GM10248 (cell line): ENCODE measurements at regions not wholly inside any gene's neighbourhood (a gene's known extent, or its start where the extent isn't known, plus 50 kb on each side); places are given as distances from the start of the nearest gene placed in this dataset.

Experiments used
- CTCF ChIA-PET: fragments of 300-600 bp; sonication (Branson Sonifier 250); formaldehyde crosslinking; extraction: SDS; loops from one replicate; lab custom pipeline; 2021; ENCODE audit warnings: antibody characterized with exemption; lab: Yijun Ruan, JAX
- POLR2A ChIA-PET: fragments of 350-650 bp; sonication (Branson Sonifier 250); formaldehyde crosslinking; extraction: SDS; loops from one replicate; lab custom pipeline; 2020; ENCODE audit warnings: antibody characterized with exemption; lab: Yijun Ruan, JAX
- DNase-seq: peaks from one replicate; pipeline ENCODE4 v3.0.0; 2012; ENCODE audit errors: extremely low spot score
- TF ChIP-seq, protein P1 (sequence below): IDR thresholded peaks from 2 replicates; pipeline ENCODE4 v1.5.1; 2012; ENCODE audit warnings: mild to moderate bottlenecking, low read depth; ENCODE audit errors: extremely low read depth, missing control alignments, control extremely low read depth

DNA sequence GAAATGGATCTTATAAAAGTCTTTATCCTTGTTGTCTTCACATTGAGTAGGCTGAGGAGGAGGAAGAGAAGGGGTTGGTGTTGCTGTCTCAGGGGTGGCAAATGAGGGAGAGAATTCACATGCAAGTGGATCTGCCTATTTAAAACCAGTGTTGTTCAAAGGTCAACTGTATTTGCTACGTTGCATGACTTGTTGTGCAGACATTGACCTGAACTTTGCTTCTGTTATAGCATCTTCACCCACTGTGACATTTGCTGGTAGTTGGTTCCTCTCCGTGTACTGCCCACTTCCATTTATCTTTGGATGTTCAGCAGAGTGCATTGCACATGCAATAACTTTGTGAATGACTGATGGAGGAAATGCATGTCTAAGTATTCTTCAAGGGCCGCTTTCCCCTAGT lies 228.6 kb upstream of the DPP10 start:
- DNase-seq, result no peak
- ChIA-PET POLR2A (no interaction called here), CTCF (no interaction called here)
- TF ChIP-seq, protein P1, sequence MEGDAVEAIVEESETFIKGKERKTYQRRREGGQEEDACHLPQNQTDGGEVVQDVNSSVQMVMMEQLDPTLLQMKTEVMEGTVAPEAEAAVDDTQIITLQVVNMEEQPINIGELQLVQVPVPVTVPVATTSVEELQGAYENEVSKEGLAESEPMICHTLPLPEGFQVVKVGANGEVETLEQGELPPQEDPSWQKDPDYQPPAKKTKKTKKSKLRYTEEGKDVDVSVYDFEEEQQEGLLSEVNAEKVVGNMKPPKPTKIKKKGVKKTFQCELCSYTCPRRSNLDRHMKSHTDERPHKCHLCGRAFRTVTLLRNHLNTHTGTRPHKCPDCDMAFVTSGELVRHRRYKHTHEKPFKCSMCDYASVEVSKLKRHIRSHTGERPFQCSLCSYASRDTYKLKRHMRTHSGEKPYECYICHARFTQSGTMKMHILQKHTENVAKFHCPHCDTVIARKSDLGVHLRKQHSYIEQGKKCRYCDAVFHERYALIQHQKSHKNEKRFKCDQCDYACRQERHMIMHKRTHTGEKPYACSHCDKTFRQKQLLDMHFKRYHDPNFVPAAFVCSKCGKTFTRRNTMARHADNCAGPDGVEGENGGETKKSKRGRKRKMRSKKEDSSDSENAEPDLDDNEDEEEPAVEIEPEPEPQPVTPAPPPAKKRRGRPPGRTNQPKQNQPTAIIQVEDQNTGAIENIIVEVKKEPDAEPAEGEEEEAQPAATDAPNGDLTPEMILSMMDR, result no peak

DNA sequence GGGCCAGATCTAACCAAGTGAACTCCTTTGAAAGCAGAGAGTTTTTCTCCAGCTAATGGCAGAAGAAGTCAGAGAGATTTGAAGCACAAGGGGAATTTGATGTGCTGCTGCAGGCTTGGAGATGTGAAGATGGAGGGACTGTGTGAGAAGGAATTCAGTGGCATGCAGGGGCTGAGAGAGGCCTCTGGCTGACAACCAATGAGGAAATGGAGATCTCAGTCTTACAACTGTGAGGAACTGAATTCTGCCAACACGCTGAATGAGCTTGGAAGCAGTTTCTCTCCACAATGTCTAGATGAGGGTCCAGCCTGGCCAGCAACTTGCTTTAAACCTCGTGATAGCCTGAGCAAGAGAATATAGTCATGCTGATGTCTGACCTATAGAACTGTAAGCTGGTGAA lies 224.1 kb upstream of the DPP10 start:
- CTCF ChIA-PET, result interaction anchor here (1.4 kb wide), 1 partner anchor 9 kb away, joined by 4 read pairs; no protein-coding TSS in a partner anchor
- POLR2A ChIA-PET, result no interaction called here
- DNase-seq, result no peak
- TF ChIP-seq, protein P1, result no peak

DNA sequence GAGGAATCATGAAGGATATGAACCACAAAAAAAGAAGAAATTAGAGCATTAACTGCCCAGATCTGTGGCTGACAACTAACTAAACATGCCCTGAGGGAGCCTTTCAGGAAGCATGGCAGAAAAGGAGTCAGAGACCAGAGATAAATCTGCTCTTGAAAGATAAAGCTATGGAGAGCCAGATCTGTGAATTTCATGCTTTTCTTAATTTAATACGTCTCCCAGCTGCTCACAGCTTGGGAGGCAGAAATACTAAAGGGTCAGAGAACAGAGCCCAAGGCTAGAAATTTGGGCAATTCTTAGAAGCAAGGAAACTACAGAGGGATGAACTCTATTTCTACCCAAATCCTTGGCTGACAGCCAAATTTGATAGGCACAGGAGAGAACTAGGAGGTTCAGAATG lies 223.0 kb upstream of the DPP10 start:
- TF ChIP-seq, protein P1, result no peak
- ChIA-PET POLR2A (no interaction called here), CTCF (interaction anchor here (1.0 to 1.4 kb wide), 2 partner anchors 8 to 18 kb away, joined by 3 to 4 read pairs; no protein-coding TSS in a partner anchor)
- DNase-seq, result no peak

DNA sequence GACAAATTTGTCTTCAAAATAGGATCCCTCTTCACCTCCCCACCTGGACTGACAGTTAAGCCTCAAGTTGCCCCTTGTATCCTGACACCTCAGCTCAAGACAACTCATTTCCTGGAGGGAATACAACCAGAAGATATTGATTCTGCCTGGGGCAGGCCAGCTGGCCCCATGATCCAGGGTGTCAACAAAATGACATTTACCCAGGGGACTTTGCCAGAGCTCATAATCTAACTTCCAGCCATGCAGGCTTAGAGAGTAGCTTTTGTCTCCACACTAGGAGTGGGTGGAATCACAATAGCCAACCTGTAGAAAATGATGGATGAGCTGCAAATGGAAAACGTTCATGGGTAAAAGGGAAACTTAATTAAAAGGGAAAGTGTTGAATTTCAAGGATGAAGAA lies 220.1 kb upstream of the DPP10 start:
- DNase-seq, result no peak
- TF ChIP-seq, protein P1, result no peak
- ChIA-PET POLR2A (no interaction called here), CTCF (interaction anchor here (1.1 to 1.3 kb wide), 2 partner anchors 12 to 14 kb away, joined by 3 read pairs; no protein-coding TSS in a partner anchor)

DNA sequence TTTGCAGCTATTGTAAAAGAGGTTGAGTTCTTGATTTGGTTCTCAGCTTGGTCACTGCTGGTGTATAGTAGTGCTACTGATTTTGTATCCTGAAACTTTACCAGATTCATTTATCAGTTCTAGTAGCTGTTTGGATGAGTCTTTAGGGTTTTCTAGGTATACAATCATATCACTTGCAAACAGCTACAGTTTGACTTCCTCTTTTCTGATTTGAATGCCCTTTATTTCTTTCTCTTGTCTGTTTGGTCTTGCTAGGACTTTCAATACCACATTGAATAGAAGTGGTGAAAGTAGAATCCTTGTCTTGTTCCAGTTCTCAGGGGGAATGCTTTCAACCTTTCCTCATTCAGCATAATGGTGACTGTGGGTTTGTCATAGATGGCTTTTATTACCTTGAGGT lies 210.5 kb upstream of the DPP10 start:
- TF ChIP-seq, protein P1, result no peak
- DNase-seq, result no peak
- CTCF ChIA-PET, result no interaction called here
- POLR2A ChIA-PET, result no interaction called here

DNA sequence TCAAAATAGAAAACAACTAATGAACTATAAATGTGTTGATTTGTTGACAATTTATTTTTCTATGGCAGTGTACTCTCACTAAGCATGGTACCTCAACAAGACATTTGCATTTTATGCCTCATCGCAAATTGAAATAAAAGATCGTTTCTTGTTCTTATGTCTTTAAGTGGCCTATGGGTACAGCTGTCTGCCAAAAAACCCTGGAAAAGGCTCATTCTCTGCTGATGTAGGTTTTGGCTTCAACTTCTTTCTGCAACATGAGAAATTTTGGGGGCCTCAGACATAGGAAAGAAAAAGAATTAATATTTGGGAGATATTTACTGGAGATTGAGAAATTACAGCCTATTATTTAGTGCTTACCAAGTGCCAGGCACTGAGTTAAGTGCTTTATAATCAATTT lies 205.1 kb upstream of the DPP10 start:
- ChIA-PET CTCF (interaction anchor here (1.0 kb wide), 1 partner anchor 14 kb away, joined by 3 read pairs; no protein-coding TSS in a partner anchor), POLR2A (no interaction called here)
- DNase-seq, result no peak
- TF ChIP-seq, protein P1, result no peak
